Activated CD4-positive, alpha-beta T cell treated with anti-CD3 and anti-CD28 coated beads, Interleukin-2, amount 50 U/mL, for 4 hours (primary cell): ENCODE measurements at regions not wholly inside any gene's neighbourhood (a gene's known extent, or its start where the extent isn't known, plus 50 kb on each side); places are given as distances from the start of the nearest gene placed in this dataset.

Experiments used
- DNase-seq, 2 experiments: peaks; one replicate each; pipeline ENCODE4 v3.0.0-alpha.2; 2020

DNA sequence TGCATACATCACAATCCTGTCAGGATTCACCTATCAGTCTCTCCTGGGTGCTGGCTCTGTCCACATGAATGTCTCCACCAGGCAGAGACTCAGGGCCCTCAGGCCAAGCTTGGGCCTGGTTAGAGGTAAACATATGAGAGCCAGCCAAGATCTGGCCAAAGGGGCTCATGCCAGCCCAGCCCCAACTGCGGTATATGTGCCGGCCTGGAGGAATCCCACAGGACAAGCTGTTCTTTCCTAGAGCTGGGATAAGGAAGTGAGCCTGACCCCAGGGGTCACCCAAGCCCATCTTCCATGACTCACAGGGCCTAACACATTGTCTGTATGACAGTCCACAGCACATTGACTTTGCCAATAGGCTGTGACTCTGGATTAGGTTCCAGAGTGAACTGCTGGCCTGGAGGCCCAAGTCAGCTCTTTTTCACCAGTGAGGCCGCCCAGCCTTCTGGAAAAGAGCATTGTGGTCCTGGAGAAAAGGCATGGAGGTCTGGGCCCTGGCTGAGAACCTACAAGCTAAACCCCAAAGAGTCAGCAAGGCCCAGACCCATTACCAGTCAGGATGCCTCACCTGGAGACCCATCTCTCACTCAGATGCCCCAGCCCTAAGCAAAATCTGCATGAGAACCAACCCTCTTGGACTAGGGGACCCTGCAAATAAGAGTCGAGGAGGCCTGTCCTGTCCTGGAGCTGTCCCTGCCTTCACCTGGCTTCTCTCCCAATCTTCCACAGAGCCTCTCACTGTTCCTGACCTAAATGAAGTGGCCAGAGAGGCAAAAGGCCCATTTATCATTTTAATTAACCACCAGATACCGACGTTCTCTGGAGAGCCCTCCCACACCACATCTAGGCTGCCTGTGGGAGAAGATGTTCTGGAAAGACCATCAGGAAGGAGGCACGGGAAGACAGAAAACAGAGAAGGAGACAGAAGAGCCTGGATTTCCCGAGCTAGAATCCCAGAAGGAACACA lies 120.9 kb upstream of the PKDCC start:
- DNase-seq = no peak

- DNase-seq = no peak
Measured at GRCh38 chr2:41927581-41928264, 120.1 kb upstream of the PKDCC start.

DNA sequence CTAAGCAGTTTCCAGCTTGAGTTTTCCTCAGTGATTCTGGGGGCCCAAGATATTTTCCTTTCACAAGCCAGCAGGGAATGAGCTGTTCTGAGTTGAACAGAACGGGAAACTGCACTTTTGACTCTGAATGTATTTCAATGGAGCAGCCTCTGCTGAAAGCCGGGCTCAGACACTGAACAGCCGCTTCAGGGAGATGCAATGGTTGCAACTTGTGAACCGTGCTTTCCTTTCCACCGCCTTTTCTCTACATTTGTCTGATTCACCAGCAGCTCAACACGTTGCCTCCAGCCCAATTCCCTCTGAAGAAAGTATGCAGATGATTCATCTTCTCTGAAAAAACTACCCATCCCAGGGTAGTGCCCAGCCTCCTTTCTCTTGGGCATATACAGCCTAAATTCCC lies 119.3 kb upstream of the PKDCC start:
- no peak for DNase-seq

DNA sequence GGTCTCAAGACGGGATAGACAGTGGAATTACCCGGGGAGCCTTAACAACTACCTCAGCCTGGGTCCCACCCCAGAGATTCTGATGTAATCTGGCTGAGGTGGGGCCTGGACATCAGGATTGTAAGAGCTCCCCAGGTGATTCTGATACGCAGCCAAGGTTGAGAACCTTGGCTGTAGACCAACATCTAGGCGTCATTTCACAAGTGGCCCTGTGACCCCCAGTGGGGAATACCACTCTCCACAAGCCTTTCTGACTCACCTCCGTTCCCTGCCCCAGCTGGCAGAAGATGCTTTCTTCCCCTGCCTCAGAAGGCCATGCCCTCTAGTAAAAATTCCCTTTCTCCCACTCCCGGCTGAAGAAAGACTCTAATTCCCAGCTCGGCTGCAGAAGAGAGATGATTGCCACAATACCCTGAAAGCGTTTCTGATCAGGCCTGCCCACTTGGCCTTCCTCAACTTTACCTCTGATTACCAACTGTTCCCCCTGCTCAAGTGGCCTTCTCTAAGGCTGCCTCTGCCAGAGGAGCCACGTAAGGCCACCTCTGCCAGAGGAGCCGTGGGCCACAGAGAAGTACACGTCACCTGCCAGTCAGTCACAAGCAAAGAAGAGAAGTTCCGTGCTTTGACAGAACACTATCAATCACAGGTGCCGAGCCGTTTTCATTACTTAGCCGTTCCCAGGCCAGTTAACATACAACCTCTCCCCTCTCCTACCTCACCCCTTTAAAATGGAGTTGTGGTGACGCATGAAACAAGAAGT lies 116.8 kb upstream of the PKDCC start:
- no peak for DNase-seq

DNA sequence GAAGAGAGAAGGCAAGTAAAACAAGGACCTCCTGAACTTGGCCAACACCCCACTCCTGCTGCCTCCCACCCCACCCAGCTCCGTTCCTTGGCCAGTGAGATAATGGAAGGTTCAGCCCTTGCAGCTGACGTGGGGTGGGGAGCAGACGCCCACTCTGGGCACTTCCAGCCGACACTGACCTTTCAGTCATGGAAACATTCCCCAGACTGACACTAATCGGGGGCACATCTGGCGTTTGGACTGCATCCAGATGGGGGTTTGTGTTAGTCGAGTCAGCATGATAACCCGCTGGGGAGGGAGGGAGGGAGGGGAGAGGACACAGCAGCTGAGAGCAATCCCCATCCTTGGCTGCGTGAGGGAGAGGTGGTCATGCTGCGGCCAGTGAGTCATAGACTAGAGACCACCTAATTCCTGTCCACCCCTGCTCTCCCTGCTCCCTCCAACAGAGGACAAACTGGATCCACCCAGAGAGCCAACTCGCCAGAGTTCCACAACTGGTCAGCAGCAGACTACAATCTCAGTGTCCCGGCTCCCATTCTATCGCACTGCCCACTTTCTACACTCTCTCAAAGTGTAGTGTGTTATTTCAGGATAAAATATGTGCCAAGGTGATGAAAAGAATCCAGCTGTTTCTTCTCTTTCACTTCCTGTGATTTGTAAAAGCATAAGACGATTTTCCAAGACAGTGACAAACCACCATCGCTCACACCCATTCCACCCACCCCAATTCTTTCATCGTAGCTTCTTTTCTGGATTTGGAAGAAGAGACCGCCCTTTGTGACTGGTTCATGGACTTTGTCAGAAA lies 115.4 kb upstream of the PKDCC start:
- no peak for DNase-seq

DNA sequence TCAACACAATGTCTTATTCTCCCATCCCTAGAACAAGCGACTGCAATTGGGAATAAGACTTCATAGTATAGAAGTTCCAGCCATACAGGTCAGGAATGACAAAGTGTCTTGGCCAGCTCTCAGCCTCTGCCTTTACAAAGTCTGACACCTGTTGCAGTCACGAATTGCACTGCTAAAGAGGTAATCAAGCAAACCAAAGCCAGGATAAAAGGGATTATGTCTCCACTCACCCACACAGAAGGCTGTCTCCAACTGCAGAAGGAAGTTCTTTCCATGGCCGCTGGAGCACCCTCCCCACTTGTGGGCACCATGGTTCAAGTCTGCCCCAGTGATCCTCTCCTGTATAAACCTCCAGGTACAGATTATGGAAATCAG lies 114.8 kb upstream of the PKDCC start:
- DNase-seq = no peak

- DNase-seq = no peak
Measured at GRCh38 chr2:41933585-41934320, 114.1 kb upstream of the PKDCC start.

- no peak for DNase-seq
Measured at GRCh38 chr2:41934329-41934958, 113.4 kb upstream of the PKDCC start.

- DNase-seq = no peak
Measured at GRCh38 chr2:41935002-41935401, 112.8 kb upstream of the PKDCC start.

GRCh38 chr2:41935825-41936224 lies 112.0 kb upstream of the PKDCC start:
- DNase-seq = no peak

DNA sequence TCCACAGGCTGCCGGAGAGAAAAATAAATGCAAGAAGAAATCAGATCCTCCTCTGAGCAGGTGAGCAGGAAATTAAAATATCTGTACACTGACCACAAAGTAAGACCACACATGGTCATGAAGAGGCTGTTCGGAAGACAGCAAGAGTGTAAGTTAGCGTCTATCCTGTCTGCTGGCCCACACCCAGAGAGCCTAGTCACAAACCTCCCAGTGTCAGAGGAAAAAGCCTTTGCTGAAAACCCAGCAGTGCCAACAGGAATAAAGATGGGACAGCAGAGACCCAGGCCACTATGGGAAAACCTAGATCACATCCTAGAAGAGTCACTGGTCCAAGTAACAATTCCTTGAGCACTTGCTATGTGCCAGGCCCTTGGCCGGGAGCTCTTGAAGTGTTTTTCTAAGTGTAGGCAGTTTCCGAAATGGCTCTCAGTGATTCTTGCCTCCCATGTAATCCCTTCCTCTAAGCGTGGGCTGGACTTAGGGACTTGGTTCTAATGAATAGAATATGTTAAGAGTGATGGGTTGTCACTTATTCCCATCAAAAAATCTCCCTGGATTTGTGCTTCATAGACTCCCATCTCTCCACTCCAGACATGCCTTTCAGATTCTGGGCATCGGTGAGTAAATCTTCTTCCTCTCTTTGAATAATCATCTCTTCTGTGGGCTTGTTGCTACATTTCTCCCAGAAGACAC lies 110.9 kb upstream of the PKDCC start:
- DNase-seq = no peak

DNA sequence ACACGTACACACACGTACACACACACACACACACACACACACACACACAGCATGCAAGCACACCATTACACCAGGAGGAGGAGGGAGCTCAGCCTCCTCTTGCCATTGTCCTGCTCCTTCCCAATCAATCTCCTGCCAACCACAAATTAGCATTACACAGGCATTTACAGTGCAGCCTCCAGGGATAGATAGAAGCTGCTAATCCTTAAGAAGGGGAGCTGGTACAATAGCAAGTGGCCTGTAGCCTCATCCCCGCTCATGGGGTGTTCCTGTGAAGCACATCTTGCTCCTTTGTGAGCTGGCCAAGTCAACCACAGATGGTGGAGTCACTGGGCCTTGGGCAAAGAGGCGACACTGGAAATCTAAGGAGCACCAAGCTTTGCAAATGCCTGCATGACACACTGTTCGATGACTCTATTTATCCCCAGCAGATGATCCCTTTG lies 110.3 kb upstream of the PKDCC start:
- DNase-seq = no peak

DNA sequence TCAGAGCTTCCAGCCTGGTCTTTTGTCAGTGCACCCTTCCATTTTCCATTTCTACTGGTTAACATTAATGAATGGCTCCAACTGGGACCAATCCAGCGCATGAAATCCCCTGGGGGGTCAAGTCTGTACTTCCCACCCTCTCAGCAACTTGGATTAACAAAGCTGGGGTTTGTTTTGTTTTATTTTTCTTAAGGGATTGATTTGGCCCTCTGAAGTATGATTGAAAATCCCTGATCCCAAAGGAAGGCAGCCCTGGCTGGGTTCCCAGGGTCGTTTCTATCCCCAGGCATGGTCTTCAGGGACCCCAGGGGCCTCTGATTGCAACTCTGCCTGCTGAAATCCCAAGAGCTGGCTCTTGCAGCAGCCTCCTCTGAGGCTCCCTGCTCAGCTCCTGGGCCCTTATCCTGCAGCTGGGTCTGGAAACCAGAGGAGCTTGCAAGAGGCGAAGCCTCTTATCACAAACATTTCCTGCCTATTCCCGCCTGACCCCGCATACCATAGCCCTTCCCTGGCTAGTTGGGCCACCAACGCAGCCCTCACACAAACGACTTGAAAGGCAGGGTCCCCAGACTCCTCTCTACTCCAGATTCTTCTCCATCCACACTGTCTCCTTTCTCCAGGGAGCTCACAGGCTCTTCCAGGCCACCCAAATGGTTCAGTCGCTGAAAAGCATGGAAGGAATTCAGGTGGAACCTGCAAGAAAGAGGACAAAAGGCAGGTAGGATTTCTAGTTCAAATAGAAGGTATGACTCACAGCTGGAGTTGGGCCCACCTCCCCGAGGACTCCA lies 109.7 kb upstream of the PKDCC start:
- DNase-seq = no peak

- DNase-seq = no peak
Measured at GRCh38 chr2:41940060-41940744, 107.6 kb upstream of the PKDCC start.

DNA sequence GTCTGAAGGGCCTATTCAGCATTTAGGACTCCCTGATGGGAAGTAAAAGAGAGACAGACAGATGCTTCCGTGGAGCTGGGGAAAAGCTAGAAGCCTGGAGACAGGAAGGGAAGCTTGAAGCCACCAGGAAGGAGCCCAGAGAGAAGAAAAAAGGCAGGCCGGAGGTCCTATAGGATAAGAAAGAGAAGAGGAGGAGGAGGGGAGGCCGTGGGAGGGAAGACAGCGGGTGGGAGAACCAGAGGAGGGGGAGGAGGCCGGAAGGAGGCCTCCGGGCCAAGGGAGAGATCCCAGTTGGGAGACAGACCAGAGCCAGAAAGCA lies 107.1 kb upstream of the PKDCC start:
- DNase-seq = no peak

DNA sequence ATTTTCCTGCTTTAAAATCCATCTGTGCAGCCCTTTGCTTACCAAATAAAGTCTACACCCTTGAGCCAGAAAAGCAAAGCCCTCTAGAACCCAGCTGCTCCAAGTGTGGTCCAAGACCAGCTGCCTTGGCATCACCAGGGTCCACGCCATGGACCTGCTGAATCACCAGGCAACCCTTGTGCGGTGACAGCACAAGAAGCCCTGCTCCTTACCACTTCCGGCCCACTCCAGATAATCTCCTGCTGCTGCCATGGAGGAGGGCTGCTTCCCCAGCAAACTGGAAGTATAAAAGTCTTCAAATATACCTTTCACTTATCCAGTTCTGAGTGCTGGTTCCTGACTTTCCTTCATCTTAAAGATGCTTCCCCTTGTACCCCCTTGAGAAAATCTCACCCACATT lies 106.0 kb upstream of the PKDCC start:
- DNase-seq = no peak

GRCh38 chr2:41942278-41942677 lies 105.5 kb upstream of the PKDCC start:
- DNase-seq = no peak

DNA sequence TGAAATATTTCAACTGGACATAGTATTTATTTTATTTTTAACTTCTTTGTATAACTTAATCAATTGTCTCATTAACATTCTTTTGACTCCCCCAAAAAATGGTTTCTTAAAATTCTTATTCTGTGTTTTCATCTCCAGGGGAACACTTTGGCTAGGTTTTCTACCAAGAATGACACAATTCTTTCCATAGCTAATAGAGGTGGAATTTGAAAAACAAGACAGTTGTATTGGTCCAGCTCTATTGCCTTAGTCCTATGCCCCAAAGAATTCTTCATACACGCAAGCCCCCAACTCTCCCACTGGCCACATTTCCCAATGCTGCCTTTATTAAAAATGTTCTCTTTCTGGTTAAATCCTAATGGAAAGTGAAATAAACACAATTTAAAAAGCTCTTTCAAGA lies 104.7 kb upstream of the PKDCC start:
- no peak for DNase-seq

GRCh38 chr2:41944220-41944880 lies 103.5 kb upstream of the PKDCC start:
- DNase-seq = no peak
